ENCODE measurements at regions not wholly inside any gene's neighbourhood (a gene's known extent, or its start where the extent isn't known, plus 50 kb on each side); places are given as distances from the start of the nearest gene placed in this dataset.

DNA sequence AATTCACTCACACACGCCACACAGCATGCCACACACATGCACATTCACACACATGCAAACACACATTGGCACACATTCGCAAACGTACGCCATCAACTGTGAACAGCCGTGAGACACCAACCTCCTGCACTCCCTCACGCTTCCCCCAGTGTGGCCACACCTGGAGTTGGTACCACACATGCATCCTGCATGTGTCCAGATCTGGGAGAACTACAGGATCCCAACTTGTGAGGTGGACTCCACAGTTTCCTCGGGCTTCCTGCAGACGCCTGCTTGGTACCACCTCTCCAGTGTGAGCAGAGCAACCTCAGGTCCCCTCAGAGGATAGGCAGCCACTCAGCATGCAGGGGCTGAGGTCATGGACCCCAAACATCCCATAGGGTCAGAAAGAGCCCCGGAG, 239.0 kb downstream of the EIPR1 start:
- DNase-seq: no peak

DNA sequence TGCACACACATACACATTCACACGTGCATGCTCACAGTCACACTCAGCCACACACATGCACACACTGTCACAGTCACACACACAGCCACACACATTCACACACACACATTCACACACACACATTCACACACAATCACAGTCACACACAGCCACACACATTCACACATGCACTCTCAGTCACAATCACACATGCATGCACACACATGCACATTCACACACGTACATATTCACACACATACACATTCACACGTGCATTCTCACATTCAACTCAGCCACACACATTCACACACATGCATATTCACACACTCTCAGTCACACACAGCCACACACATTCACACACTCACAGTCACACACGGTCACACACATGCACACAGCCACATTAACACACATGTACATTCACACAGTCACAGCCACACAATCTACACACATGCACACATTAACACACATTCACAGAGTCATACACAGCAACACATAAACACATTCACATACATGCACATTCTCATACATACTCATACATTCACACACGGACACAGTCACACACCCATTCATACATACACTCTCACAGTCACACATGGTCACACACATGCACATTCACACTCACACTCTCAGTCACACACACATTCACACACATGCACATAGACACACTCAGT, 239.8 kb downstream of the EIPR1 start:
- DNase-seq: no peak

DNA sequence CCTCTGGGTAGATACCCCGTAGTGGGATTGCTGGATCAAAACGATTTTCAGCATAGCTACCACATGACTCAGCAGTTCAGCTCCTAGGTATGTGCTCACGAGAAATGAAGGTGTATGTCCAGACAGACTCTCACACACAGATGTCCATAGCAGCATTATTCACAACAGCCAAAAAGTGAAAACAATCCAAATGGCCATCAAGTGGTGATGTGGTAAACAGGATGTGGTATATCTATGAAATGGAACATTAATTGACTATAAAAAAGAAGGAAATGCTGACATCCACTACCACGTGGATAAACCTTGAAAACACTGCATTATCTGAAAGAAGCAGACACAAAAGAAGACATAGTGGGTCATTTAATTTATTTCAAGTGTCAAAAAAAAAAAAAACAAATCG, 241.9 kb downstream of the EIPR1 start:
- DNase-seq: no peak

DNA sequence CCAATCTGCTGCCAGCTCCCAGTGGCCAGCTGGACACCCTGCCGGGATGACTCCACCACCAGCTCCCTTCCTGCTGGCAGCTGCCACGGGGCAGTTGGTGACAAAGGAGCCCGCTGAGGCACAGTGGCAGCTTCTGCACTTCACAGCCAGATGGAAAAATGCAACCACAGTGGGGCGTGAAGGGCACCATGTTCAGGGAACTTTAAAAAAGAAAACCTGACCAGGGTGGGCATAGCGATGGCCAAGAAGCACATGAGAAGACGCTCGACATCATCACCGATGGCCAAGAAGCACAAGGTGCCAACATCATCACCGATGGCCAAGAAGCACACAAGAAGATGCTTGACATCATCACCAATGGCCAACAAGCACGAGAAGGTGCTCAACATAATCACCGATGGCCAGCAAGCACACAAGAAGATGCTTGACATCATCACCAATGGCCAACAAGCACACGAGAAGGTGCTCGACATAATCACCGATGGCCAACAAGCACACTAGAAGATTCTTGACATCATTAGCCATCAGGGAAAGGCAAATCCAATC, 243.5 kb downstream of the EIPR1 start:
- no peak for DNase-seq

DNA sequence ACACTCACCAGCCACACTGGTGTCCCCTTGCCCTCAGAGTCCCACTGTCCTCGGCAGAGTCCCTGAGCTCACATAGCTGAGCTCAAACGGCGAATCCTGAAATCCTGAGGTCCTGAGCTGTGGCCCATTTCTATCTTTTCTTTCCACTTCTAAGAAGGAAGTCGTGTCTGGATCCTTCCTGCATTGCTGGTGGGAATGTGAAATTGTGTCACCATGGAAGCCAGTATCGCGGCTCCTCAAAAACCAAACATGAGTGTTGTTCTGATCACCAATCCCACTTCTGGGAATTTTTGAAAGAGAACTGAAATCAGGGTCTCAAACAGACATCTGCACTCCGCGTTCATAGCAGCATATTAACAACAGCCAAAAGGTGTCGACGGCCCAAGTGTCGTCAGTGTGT, 244.7 kb downstream of the EIPR1 start:
- DNase-seq: no peak

DNA sequence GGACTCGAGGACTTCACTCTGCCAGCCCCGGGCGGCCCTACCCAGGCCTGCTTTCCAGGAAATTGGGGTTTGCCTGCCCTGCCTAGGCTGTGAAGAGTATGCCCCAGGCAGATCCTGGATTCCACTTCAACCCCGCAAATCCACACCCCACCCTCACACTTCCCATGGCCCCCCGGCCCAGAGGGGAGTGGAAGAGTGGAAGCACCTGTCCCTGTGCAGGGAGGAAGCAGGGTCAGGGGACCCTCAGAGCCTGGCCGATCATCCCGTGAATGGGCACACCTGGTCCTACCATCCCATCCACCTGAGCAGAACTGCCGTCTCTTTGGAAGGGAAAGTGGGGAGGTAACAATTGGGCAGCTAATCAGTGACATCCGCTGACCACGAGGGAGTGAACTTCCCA, 245.2 kb downstream of the EIPR1 start:
- DNase-seq: no peak

DNA sequence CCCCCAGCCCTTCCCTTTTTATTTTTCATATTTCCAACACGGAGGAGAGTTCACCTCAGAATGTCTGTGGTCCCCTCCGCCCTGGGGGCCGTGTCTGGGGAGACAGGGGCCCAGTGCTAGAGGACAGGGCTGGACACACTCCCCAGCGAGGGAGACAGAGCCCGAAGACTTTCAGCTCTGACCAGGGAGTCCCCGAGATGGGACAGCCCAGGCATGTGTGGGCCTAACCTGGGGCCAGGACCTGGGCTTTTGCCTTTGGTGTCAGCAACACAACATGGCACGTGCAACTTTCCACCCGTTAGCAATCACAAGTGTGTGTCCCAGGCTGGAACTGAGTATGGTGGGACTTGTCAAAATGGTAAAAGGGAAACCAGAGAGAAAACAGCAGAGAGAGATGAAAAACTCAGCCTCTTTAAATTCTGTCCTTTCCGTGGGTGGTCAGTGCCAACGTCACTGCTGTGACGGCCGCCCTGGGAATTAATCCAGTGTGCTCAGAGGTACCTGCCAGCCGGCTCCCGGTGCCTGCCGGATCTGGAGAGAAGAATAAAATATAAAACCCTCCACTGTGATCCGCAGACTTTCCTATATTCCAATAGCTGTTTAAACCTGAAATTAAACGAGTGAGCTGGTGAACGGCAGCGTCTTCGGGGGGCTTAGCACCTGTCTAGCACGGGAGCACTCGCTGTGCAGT, 245.8 kb downstream of the EIPR1 start:
- DNase-seq: no peak

DNA sequence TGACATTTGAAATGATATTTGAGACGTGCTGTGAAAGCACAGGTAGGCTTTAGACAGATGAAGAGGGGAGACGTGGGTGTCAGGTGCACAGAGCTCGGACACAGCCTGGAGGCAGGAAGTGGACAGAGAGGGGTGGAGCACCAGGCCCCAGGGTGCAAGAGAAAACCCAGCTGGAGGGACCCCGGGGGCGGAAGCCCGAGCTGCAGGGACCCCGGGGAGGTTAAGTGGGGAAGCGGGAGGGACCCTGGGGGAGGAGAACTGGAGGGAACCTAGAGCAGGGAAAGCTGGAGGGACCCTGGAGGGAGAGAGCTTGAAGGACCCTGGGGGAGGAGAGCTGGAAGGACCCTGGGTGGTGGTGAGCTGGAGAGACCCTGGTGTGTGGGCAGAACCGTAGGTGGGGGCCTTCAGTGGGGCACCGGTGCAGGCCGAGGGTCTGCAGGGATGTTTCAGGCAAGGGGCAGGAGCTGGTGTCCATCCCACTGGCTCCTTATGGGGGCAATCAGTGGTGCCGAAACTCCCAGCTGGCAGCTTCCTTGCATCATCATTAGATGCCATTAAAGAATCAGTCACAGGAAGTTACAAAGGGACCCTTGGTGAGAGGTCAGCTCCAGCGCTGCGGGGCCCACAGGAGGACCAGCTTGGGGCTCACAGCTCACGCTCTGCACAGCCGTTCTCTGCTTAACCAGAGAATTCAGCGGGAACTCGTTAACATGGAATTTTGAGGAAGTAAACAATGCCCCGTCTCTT, 246.6 kb downstream of the EIPR1 start:
- no peak for DNase-seq

DNA sequence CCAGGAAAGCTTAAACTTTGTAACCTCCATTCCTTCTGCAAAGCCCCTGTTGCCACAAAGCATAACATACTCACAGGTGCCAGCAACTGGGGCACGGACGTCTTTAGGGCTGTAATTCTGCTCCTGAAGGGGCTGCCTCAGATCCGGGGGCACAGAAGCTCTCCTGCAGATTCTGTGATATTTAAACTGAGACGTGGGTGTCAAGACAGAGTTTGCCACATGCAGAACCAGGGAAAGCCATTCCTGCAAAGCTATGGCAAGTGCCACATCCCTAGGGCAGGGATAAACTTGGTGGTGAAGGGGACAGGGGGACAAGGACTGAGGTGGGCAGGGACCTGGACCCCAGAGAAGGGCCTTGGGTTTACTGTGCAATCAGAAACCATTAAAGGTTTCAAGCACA, 247.2 kb downstream of the EIPR1 start:
- DNase-seq: no peak

DNA sequence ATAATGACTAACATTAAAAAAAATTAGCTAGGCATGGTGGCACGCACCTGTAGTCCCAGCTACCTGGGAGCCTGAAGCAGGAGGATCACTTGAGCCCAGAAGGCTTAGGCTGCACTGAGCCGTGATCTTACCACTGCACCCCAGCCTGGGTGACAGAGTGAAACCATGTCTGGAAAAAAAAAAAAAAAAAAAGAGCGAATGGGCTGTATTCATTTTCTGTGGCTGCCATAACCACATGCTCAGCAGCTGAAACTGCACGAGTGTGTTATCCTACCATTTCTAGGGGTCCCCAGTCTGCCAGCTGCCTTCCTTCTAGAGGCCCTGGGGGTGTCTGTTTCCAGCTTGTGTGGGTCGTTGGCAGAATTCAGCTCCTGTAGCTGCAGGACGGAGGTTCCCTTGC, 247.8 kb downstream of the EIPR1 start:
- no peak for DNase-seq

DNA sequence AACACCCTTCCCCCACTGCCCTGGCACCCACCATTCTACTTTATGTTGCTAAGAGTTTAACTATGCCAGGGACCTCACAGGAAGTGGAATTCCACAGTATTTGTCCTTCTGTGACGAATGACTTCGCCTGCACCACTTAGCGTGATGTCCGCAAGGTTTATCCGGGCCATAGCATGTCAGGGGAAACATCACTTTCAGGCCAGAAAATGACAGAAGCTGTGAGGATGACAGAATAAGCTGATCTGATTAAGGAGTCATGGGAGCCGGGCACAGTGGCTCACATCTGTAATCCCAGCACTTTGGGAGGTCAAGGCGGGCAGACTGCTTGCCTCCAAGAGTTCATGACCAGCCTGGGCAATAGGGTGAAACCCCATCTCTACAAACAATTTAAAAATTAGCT, 248.8 kb downstream of the EIPR1 start:
- DNase-seq: no peak

DNA sequence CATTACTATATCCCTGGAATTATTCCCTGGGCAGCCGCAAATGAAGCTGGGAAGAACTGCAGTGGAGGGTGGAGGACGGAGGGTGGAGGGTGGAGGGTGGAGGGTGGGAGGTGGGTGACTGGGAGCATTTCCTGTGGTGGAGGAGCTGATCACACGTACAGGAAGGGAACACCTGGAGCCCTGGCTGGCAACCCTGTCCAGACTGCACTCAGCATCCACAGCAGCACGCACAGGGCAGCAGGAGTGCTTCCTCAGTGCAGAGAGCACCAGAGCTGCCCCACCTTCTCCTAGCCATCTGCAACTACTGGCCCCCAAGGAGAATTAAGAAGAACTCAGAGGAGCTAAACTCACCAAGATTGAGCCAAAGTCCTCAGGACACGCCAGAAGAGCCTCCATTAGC, 249.9 kb downstream of the EIPR1 start:
- DNase-seq: no peak

DNA sequence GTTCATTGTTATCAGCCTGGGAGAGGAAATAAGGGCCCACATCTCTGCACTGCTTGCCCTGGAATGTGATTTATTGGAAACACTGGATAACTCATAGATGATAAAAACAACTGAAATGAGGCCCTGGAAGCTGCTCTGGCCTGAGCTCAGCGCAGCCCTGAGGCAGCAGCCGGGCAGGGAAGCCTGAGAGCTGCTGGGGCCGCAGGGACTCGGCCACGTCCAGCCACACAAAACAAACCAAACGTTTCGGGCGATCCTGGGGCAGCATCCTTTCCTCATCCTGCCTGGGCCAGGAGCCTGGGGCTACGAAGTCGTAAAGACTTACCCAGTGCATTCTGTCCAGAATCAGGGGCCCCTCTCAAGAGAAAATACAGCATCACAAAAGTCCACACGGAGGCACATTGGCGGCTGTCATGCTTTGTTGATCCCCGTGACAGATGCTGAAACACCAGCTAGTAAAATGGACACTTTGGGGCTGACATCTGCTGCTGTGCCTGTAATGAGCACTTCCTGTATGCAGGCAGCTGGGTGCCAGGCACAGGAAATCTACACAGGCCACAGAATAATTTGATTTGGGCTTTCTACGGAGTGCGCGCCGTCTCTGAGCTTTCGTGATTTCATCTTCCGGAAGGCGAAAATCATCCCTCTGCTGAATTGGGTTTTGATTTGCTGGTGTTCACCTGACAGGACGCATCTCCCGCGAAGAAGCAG, 250.6 kb downstream of the EIPR1 start:
- DNase-seq: peak in 1 of 2 donors; percentile 1

DNA sequence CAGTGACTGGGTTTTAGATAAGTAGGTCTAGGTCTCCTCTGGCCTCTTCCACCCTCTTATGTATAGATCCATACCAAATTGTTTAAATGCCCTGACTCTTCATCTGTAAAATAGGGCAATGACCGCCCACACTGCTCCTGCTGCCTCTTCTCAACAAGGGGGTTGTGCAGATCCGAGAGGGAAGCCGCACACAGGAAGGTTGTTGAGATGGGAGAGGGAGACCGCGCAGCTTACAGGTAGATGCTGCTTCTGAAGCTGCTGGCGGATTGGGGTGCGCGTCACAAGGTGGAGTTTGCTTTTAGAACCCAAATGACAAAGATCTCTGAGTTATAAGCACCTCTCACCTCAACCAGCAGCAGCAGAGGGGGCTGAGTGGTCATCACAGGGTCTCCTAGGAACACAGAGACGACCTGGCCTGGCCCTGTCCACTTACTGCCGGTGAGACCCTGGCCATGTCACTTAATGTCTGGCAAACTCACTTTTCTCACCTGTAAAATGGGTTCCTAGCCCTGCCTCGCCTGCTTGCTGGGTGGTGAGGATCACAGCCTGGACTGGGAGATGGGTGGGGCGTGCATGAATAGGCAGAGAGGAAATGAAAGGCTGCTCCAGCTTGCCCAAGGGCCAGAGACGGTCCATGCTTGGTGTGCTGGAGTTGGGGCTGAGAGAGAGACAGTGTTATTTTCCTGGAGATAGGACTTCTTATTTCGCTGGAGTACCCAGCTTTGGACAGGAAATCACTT, 251.3 kb downstream of the EIPR1 start:
- no peak for DNase-seq

DNA sequence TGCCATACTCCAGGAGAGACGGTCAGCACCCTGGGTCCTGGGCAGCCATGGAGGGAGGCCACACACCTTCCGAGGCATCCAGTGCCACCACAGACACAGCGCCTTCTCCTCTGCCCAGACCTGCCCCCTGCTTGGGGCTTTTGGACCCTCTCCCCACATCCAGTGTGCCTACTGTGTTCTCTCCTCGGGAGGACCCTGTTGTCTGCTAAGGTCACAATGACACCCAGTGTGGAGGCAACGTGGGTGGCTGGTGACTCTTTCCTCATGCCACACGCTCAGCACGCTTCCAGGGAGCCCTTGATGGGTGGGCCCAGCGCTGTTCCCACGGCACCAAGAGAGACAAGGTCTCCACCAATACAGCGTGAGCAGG, 251.9 kb downstream of the EIPR1 start:
- no peak for DNase-seq

DNA sequence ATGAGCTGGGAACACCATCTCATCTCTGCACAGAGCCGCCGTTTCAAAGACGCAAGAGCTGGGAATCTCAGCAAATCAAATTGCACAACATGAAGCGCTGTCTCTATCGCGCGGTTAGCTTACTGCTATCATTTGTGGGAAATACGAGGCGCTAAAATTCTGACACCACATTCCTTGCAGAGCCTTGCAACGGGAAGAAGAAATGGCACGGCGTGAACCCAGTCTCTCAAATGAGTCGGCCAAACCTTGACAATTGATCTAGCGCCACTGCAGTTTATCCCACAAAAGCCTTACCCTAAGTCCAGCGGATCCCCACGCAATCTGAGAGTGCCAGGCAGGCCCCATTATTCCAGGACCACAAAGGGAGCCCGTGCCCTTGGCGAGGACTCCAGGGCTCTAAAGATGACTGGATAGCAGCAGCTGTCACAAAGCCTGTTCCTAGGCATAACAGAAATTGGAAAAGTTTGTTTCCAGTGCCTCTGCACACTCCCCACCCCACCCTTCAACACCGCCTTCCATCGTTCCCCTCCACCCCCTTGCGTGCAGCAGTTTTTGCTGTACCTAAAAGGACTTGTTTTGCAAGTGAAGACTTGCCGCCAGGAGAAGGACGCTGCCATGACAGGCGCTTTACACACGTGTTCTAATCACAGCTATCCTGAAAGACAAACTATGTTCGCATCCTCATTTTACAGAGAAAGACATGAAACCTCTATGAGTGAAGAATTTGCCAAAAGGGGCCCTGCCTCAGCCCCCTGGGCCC, 252.4 kb downstream of the EIPR1 start:
- DNase-seq: no peak

DNA sequence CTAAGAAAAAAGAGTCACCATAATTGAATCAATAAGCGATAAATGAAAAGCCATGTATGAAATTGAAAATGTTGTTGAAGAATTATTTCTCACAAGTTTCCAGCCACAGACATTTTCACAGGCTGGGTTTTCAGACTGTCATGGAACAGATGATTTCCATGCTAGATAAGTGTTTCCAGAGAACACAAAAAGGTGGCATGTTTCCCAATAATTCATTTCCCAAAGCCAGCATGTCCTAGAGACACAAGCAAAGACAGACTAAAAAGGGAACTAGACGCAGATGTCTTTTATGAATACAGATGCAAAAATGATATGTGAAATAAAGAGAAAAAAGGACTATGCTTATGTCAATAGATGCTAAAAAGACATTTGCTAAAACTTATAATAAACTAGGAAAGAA, 255.1 kb downstream of the EIPR1 start:
- DNase-seq: no peak

DNA sequence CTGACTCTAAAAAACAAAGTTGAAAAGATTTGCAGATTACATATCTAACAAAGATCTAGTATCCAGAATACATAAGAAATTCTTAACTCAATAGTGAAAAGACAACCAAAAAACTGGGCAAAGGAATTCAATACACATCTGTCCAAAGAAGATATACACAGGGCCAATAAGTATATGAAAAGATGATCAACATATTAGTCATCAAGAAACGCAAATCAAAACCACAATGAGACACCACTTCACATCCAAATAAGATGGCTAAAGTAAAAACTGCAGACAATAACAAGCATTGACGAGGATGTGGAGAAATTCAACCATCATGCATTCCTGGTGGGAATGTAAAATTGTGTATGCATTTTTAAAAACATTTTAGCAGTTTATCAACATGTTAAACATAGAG, 256.0 kb downstream of the EIPR1 start:
- no peak for DNase-seq

DNA sequence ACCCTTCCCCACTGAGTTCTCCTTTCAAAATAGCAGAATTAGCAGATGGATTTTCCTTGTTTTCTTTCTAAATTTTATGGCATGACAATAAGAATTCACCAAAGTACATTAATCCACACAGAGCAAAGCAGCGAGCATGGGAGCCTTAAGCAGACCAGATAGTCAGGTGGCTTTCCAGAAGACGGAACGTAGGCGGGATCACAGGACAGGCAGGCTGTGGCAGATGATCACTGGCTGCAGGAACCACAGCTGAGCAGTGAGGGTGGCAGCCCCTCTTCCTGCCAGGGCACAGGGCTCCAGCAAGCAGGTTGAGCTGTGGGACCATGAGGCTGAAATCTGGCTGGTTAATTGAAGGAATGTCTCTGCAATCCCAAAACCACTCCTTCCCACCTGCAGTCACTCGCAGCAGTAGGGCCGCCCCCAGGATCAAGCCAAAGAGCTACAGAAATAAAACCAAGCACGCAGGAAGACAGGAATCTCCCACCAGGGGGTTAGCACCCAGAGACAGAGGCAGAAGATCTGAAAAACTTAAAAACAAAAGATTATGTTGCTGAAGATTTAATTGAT, 259.9 kb downstream of the EIPR1 start:
- no peak for DNase-seq

DNA sequence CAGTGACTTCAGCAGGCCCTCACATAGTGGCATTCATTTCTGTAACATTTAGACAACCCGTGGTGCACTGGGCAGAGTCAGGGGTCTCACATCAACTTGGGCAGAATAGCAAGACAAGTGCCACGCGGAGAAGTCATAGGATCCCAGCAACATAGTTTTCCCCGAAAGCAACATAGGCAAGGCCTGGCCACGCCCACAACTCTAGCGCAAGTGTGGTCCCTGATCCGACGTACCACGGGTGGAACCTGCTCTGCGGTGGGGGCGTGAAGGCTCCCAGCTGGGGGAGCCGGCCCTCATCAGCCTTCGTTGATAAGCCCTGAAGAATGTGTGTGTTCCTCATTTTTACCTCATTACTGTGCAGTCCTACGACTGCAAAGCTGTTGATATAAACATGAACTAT, 261.2 kb downstream of the EIPR1 start:
- no peak for DNase-seq

DNA sequence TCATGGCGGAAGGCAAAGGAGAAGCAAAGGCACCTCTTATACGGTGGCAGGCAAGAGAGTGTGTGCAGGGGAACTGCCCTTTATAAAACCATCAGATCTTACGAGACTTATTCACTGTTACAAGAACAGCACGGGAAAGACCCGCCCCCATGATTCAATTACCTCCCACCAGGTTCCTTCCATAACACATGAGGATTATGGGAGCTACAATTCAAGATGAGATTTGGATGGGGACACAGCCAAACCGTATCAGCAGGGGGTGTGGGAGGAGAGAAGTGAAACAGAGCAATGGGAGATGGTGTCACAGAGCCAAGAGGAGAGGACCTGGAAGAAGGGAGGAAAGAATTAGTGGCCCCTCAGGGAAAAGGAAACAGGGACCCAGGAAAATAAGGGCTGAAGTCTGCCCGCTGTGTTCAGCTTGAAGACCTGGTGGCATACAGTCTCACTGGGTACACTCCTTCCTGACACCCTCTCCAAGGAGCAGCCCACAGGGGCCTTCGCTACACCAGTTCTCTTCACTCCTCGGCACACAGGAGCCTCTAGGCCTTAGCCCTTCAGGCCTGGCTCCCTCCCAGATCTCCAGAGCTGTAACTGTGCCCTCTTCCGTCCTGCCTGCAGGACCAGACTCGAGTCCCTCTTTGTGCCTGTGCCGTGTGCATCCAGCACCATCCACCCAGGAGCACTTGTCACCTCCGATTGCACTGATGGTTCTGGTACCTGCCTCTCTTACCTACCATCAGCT, 262.1 kb downstream of the EIPR1 start:
- DNase-seq: no peak
